ENCODE measurements at regions not wholly inside any gene's neighbourhood (a gene's known extent, or its start where the extent isn't known, plus 50 kb on each side); places are given as distances from the start of the nearest gene placed in this dataset.
"Not testable (repeated sequence)": the region's sequence is repeated elsewhere in the genome, so short reads cannot be mapped to it uniquely, and the experiment has no call there.

- no peak for DNase-seq (ENCODE audit: low read depth)
Observed at GRCh38 chr4:115484479-115484878, 371.1 kb upstream of the NDST4 start.

- DNase-seq (ENCODE audit: low read depth) = no peak
Observed at GRCh38 chr4:115470763-115471162, 357.3 kb upstream of the NDST4 start.

DNA sequence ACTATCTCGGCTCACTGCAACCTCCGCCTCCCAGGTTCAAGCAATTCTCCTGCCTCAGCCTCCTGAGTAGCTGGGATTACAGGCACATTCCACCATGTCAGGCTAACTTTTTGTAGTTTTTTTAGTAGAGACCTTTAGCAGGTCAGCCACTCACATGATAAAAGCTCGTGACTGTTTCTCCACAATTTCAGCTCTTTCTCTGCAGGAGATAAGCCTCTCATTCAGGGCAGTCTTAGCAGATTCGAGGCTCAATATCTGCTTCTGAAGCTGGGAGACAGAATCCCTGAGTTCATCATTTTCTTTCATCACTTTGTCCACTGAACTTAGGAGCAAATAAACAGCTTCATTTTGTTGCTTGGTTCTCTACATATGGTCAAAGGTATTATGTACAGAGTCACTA lies 345.9 kb upstream of the NDST4 start:
- not testable (repeated sequence) for DNase-seq (ENCODE audit: low read depth)

- no peak for DNase-seq (ENCODE audit: low read depth)
Observed at GRCh38 chr4:115456231-115456630, 342.8 kb upstream of the NDST4 start.

GRCh38 chr4:115454228-115454627 lies 340.8 kb upstream of the NDST4 start:
- no peak for DNase-seq (ENCODE audit: low read depth)

DNA sequence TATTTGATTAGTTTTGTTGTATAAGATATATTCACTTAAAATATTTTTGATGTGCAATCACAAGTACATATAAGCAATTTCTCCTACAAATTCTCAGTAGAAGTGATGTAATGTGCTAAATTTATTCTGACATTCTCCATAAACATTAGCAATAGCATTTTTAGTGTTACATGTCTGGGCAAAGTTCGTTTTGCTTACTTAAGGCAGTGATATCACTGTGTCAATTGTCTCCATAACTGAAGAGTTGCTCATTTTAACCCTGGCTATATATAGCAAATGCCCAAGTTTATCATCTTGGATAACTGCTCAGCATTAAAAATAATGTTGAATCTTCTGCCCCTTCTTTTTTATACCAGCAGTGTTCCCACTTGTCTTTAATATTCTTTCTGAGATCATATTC lies 340.0 kb upstream of the NDST4 start:
- no peak for DNase-seq (ENCODE audit: low read depth)

GRCh38 chr4:115452229-115452628 lies 338.8 kb upstream of the NDST4 start:
- DNase-seq (ENCODE audit: low read depth) = not testable (repeated sequence)

- DNase-seq (ENCODE audit: low read depth) = no peak
Observed at GRCh38 chr4:115437739-115438138, 324.3 kb upstream of the NDST4 start.

- no peak for DNase-seq (ENCODE audit: low read depth)
Observed at GRCh38 chr4:115433491-115433890, 320.1 kb upstream of the NDST4 start.

DNA sequence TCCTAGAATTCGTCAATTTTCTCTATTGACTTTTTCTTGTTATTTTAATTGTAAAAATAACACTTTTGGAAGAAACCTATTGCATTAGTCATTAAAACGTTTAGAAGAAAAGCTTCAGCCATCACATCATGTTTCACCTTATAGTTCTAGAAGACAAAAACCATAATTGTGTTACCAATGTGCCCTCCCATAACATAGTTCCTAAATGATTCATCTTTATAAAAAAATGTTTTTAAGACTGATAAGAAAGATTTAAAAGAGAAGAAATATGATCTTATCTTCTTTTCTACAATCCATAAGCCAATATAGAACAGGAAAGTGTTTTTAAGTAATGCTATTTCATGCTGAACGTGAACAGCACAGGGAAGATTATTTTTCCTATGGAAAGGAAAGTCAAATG lies 316.6 kb upstream of the NDST4 start:
- no peak for DNase-seq (ENCODE audit: low read depth)

- DNase-seq (ENCODE audit: low read depth) = no peak
Observed at GRCh38 chr4:115428455-115428854, 315.0 kb upstream of the NDST4 start.

- no peak for DNase-seq (ENCODE audit: low read depth)
Observed at GRCh38 chr4:115424852-115425251, 311.4 kb upstream of the NDST4 start.

DNA sequence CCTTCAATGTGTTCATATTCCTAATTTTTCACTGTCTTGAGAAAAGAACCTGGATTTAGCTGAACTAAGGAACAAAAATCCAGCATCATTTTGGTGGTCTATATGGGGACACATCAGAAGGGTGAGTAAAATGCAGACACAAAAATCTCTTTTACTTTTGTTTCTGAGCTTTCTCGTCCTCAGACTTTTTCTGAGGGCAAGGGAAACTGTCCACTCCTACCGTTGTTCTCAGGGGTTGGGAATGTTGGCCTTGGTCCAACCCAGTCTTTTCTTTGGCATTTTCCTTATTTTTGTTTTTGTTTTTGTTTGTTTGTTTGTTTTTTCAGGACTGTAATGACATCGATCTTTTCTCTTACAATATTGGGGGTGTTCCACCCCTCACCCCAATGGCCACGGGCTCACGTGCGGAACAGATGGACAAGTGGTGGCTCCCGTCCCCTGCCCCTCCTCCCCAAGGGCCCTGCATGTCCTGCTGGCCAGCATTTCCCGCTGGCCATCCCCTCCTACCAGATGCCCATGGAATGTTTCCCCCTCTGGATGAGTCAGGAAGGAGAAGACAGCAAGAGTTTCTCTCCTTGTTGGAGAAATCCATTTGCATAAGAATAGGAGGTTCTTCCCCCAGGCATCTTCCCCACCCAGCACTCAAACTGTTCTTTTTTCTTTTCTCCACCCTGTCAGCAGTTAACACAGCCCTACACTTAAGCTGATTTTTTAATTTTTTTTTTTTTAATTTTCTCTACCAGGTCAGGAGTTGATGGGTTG lies 305.4 kb upstream of the NDST4 start:
- DNase-seq (ENCODE audit: low read depth) = no peak

DNA sequence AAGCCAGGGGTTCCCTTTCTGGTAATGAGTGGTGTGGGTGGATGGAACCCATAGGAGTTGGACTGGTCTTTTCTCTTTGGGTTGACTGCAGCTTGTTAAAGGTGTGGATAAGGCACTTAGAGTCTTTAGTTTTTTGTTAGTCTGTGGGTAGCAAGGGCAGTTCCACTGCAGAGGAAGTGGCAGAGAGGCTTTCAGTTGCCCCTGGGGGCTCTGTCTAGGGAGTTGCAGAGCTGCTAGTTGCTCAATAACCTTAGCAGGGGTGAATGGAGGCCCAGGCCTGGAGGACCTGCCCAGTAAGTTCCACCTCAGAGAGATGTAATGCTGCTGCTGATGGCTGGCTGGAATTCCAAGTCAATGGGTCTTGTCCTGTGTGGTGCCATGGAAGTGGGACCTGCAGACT lies 282.6 kb upstream of the NDST4 start:
- no peak for DNase-seq (ENCODE audit: low read depth)

GRCh38 chr4:115376866-115377265 lies 263.4 kb upstream of the NDST4 start:
- DNase-seq (ENCODE audit: low read depth) = no peak

DNA sequence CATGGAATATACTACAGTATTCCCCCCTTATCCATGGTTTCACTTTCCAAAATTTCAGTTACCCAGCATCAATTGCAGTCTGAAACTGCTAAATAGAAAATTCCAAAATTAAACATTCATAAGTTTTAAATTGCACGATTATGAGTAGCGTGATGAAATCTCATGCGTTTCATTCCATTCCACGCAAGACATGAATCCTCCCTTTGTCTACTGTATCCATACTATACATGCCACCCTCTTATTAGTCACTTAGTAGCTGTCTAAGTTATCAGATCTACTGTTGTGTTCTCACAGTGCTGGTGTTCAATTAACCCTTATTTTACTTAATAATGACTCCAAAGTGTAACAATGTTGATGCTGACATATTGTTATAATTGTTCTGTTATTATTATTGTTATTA lies 261.2 kb upstream of the NDST4 start:
- no peak for DNase-seq (ENCODE audit: low read depth)

GRCh38 chr4:115370490-115370889 lies 257.1 kb upstream of the NDST4 start:
- no peak for DNase-seq (ENCODE audit: low read depth)

DNA sequence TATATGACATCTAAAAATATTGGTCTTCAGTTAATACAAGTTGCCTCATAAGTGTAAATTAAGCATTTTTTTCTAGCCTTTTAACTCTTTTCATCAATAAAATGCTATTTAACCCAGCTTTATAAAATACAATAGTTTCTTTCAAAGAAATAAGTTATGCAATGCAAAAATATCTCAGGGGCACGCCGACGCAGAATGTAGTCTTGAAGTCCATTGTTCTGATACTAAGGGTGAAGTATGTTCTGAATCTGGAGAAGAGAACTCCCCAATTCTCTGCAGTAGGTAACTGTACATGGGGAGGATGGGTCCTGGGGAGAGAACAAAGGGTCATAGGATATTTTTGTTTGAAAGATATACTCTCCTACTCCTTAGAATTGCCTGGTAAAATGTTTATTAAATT lies 256.6 kb upstream of the NDST4 start:
- DNase-seq (ENCODE audit: low read depth) = no peak

DNA sequence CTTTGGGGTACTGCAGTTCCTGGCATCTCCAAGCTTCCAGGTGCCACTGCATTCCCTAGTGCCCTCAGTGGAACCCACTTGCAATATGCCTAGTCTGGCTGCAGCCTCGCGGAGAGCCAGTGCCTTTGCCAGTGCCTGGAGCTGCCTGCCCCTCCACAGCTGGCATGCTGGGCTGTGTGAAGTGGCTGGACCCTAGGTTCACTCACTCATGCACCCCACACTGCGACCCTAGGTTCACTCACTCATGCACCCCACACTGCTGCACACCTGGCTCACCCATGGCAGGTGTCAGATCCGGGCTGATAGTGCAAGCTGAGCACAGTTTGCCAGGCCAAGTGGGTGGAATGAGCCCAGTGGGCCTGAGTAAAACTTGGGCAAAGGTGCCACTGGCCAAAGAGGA lies 253.0 kb upstream of the NDST4 start:
- DNase-seq (ENCODE audit: low read depth) = no peak

GRCh38 chr4:115365185-115365584 lies 251.8 kb upstream of the NDST4 start:
- DNase-seq (ENCODE audit: low read depth) = no peak

- DNase-seq (ENCODE audit: low read depth) = no peak
Observed at GRCh38 chr4:115361781-115362180, 248.4 kb upstream of the NDST4 start.

DNA sequence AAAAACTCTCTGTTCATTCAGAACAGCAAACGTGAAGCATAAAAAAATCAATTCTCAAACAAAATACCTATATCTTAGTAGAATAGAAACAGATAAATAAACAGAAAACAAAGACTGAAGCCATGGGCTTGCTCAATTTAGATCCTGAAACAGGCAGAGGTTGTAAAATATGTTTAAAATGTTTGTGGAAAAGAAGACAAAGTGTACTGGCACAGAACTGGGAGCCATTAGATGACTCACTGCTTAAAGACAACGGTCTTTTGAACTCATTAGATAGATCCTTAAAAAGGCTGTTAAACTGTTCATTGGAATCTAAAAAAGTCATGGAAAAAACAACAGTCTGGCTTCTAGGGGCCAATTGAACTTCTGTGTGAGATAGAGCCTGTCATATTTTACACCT lies 247.0 kb upstream of the NDST4 start:
- no peak for DNase-seq (ENCODE audit: low read depth)

- DNase-seq (ENCODE audit: low read depth) = no peak
Observed at GRCh38 chr4:115357776-115358175, 244.4 kb upstream of the NDST4 start.

- DNase-seq (ENCODE audit: low read depth) = no peak
Observed at GRCh38 chr4:115356176-115356575, 242.8 kb upstream of the NDST4 start.
